NCI-H526 treated with DMSO at 0.1 percent for 48 hours (cell line): ENCODE measurements at regions not wholly inside any gene's neighbourhood (a gene's known extent, or its start where the extent isn't known, plus 50 kb on each side); places are given as distances from the start of the nearest gene placed in this dataset.

Source experiments
- DNase-seq: peaks from one replicate; lab custom pipeline; 2025; lab: John Stamatoyannopoulos, UW

DNA sequence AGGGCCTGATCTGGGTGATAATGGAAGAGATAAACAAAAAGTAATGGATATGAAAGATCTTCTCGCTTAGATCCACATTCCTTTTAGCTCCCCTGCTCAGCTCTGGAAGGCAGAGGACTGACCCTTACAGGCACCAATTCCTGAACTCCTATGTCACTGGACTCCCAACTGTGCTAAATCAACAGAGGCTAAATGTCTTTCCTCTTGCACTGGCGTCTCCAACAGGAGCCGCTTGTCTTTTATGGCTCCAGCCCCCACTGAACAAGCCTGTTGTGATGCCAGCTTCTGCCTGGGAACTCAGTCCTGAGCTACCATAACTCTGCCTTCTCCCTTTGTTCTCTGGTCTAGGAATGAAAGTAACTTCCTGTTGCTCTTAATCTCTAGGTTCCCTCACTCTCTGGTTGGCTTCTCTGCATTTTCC, 142.1 kb upstream of the COL11A1 start:
- DNase-seq: no peak

GRCh38 chr1:103248417-103249102, 140.2 kb upstream of the COL11A1 start:
- DNase-seq: no peak

DNA sequence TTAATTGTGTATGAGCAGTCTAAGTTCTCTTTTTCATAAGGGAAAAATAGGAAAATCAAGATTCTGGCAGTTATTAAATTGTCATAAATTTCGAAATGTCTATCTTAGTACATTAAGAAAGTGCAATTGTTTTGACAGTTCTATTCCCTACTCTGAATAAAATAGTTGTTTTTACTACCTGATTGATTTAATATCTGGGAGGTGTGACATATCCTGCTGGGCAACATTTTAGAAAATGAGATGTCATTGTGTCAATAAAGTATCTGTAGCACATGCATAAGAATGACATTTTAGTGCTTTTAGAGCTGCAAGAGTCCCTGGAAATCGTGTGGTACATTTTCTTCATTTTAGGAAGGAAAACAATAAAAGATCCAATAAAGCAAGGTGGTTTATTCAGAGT, 139.2 kb upstream of the COL11A1 start:
- DNase-seq: no peak

DNA sequence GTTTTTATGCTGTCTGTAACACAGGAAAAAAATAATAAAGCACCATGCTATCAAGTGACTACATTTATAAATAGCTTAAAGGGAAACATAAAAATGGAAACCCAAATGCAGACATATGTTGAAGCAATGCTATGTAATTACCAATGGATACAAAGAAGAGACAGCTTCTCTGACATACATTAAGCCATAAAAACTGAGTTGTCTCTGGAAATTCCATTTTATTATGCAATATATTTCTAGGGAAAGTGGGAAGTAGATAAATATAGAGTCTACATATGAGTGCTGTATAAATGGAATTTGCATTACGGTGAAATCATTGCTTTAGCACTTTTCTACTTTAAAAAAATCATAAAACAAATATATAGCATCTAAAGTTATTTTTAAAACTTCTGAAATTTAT, 135.2 kb upstream of the COL11A1 start:
- DNase-seq: no peak

DNA sequence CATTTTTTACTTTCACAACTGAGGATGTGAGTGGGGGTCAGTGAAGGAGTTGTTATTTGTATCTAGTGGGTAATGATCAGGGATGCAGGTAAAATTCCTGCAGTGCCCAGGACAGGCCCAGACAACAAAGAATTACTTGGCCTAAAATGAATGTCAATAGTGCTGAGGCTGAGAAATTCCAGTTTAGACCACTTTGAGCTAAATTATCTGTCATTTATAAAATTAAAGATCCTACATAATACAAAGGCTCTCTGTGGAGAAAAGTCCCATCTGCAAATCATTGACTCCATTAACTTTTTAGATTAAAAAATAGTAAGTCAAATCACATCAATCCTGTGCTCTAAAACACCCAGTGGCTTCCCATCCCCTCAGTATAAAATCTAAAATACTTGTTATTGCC, 130.7 kb upstream of the COL11A1 start:
- DNase-seq: no peak

DNA sequence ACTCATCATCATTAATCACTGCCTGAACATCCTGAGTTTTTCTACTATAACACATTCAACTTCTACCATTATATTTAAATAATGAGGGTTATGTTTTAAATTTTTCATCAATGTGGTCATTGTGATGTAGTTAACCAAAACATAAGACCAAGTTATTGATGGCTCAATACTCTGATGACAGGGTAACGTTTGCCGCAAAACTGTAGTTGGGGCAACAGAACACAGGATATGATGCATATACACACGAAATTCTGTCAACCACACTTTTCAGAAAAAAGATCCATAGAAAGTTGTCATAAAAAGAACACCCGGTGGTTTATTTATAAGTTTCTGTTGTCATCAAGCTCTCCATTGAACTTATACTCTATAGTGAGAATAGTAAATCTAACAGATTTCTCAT, 121.7 kb upstream of the COL11A1 start:
- no peak for DNase-seq

- no peak for DNase-seq
These were observed 112.3 kb upstream of the COL11A1 start for GRCh38 chr1:103220631-103221041.

- no peak for DNase-seq
These were observed 110.5 kb upstream of the COL11A1 start for GRCh38 chr1:103218821-103219220.

GRCh38 chr1:103218369-103218768, 110.0 kb upstream of the COL11A1 start:
- no peak for DNase-seq

DNA sequence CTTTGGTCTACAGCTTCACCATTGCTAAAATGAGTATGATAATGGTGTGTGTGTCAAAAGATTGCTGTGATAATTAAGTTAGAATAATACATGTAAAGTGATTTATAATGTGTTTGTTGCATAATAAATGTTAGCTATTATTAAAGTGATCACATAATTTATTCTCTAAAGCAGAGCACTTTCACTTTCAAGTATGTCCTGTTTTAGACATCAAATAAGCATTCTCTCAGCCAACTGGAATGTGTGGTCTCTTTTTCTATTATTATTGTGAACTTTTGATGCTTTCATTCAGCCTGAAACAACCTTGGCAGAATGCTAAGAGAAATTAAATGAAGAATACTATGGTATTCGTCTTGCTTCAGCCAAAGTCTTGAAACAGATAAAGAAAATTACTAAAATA, 102.8 kb upstream of the COL11A1 start:
- no peak for DNase-seq

DNA sequence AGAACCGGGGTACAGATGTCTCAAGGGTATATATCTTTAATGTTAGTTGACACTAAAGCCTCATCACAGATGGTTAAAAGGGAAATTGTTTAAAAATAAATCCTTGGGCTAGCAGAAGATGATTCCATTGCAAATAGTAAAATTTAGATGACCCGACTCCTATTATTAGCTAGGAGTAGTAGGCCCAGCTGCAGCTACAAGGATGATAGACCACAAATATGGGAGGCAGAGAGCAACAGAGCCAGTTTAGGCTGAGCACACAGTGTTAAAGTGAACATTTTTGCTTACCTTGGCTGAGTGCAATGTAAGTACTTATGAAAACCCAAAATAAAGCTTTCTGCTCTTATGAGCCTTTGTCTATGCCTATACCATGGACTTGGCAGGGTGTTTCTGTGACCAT, 100.5 kb upstream of the COL11A1 start:
- no peak for DNase-seq

- DNase-seq: no peak
These were observed 90.7 kb upstream of the COL11A1 start for GRCh38 chr1:103199001-103199400.

DNA sequence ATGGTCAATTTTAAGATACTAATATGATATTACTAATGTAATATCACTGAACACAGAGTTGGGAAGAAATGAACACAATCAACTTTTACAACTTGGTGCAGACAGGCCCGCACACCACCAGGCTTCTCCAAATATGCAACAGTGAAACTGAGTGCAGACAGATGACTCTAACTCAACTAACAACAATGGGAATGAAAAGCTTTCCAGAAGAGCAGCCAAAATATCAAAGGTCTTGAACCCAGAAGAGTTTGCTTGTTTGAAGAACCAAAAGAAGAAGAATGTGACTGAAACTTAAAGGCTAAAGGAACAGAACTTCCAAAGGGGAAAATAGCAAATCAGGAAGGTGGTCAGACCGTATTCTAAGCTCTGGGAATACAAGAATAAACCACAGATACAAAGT, 89.8 kb upstream of the COL11A1 start:
- no peak for DNase-seq

DNA sequence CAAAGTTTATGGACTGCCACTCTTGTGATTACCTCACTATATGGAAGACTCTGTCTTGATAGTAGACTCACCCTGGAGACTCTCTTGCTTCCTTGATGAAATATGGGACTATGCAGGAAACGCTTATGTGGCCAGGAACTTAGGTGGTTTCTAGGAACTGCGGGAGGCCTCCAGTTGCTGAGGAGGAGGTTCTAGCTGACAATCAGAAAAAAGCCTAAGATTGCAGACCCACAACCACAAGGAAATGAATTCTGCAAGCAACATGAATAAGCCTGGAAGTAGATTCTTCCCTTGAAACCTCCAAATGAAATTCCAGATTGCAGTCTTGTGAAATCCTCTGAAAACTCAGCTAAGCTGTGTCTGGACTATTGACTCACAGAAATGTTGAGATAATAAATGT, 88.9 kb upstream of the COL11A1 start:
- no peak for DNase-seq

- no peak for DNase-seq
These were observed 86.7 kb upstream of the COL11A1 start for GRCh38 chr1:103194984-103195383.

- no peak for DNase-seq
These were observed 85.7 kb upstream of the COL11A1 start for GRCh38 chr1:103194060-103194459.

GRCh38 chr1:103191327-103191726, 83.0 kb upstream of the COL11A1 start:
- DNase-seq: no peak

DNA sequence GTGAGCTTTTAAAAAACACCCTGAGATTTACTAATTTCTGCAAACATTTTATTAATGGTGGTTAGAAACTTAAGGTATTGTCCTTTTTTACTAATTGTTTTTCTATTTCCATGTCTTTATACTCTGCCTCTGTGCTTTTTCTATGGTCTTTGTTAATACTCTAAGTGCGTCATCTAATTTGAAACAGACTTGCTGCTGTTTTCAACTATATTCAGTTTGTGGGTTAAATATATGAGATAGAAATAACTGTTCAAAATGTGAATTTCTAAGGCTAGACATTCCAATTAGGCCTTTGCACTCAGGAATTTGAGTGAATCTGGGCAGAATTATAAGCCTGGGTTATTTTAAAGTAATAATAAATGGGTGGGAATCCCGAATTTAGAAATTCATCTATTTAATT, 82.4 kb upstream of the COL11A1 start:
- no peak for DNase-seq

DNA sequence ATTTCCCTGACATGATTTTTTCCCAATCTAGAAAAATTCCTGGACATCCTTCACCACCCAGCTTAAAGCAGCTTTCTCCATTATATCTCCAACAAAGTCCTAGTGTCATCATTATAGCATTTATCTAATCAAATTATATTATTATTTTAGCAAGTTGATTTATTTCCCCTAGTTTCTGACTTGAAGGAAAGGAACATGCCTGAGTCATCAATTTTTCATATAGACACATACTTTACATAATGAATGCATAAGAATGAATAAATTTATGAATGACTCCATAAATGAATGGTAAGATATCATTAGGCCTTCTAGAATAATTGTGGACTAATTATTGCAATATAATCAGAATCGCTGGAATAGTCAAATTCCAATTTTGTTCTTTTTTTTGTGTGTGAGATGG, 79.4 kb upstream of the COL11A1 start:
- no peak for DNase-seq

DNA sequence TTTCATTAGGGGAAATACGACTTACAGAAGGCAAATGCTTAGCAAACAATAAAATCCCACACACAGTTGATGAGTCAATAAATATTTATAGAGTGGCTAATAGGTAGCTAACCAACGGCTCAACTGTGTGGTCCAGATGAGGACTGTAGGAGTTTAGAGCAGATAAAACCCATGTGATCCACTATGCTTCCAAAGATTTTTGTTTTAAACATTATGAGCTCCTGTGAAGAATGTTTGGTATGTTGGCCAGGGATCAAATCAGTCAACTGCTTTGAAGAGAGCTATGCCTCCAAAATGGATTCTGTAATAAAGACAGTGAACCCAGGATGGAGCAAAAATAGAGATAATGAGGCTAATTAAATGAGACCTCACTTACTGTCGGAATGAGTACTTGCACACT, 72.3 kb upstream of the COL11A1 start:
- DNase-seq: peak; percentile 20

- DNase-seq: no peak
These were observed 68.9 kb upstream of the COL11A1 start for GRCh38 chr1:103177108-103177775.

GRCh38 chr1:103171041-103171590, 62.8 kb upstream of the COL11A1 start:
- no peak for DNase-seq

DNA sequence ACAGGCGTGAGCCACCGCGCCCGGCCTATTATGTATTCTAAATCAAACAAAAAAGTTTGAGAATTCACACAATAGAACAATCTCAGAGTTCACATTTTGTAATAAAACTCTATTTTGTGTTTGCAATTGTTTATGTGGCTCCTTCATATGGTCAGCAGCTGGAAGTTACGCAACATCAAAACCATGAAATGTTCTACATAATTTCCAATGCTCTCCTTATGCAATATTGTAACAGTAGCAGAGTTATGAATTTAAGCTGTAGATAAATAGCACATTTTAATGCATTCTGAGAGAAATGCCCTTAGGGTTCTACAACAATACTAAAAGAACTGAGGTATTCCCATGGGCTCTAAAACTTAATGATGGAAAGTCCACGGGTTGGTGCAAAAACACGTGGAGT, 62.3 kb upstream of the COL11A1 start:
- DNase-seq: no peak

- no peak for DNase-seq
These were observed 54.0 kb upstream of the COL11A1 start for GRCh38 chr1:103162360-103162759.
